ENCODE measurements at regions not wholly inside any gene's neighbourhood (a gene's known extent, or its start where the extent isn't known, plus 50 kb on each side); places are given as distances from the start of the nearest gene placed in this dataset.

DNA sequence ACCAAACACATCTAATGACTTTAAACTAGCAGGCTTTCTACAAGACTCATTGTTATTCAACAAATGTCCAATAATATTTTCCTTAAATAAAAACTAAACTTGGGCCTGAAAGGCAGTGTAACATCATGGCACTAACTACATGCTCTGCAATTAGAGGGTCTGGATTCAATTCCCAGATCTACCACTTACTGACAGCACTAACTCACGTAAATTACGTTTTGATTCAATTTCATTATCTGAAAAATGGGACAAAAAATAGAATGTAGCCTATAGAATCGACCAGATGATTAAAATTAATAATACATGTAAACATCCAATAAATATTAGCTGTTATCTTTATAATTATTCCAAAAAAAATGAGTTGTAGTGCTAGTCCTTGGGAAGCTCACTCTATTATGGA is 98.0 kb upstream of the DDX18 start:
- TF ChIP-seq TAF1 (IDR thresholded peaks at IDR 0.05; ENCODE audit: borderline replicate concordance, insufficient read depth, low read length) (no peak), SIN3A (IDR thresholded peaks at IDR 0.05; ENCODE audit: borderline replicate concordance, insufficient read depth, low read length) (no peak)
- TF ChIP-seq, protein P1, sequence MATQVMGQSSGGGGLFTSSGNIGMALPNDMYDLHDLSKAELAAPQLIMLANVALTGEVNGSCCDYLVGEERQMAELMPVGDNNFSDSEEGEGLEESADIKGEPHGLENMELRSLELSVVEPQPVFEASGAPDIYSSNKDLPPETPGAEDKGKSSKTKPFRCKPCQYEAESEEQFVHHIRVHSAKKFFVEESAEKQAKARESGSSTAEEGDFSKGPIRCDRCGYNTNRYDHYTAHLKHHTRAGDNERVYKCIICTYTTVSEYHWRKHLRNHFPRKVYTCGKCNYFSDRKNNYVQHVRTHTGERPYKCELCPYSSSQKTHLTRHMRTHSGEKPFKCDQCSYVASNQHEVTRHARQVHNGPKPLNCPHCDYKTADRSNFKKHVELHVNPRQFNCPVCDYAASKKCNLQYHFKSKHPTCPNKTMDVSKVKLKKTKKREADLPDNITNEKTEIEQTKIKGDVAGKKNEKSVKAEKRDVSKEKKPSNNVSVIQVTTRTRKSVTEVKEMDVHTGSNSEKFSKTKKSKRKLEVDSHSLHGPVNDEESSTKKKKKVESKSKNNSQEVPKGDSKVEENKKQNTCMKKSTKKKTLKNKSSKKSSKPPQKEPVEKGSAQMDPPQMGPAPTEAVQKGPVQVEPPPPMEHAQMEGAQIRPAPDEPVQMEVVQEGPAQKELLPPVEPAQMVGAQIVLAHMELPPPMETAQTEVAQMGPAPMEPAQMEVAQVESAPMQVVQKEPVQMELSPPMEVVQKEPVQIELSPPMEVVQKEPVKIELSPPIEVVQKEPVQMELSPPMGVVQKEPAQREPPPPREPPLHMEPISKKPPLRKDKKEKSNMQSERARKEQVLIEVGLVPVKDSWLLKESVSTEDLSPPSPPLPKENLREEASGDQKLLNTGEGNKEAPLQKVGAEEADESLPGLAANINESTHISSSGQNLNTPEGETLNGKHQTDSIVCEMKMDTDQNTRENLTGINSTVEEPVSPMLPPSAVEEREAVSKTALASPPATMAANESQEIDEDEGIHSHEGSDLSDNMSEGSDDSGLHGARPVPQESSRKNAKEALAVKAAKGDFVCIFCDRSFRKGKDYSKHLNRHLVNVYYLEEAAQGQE (IDR thresholded peaks at IDR 0.05; ENCODE audit: insufficient read depth in 1 of 2, low read depth in 2 of 2, low read length in 2 of 2) = no peak

DNA sequence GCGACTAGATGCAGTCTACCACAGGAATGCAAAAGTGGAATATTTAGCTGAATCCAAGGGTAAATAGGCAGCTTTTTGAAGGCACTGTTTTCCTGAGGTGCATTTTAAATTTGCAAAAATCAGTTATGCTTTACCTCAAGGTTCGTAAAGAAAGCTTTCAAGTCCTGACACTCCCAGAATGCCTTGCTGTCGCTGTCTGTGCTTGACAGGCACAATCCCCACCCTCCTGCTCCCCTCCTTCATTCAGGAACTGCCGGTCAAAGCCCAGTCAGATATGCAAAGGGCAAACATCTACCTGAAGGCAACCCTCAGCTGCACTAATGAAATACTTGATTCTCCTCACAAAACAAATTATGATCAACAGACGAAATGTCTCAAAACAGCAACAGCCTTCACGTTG is 97.4 kb upstream of the DDX18 start:
- TF ChIP-seq POLR2AphosphoS5 (IDR thresholded peaks at IDR 0.05; ENCODE audit: low read depth, low read length) (no peak), TAF1 (IDR thresholded peaks at IDR 0.05; ENCODE audit: borderline replicate concordance, insufficient read depth, low read length) (no peak), SIN3A (IDR thresholded peaks at IDR 0.05; ENCODE audit: borderline replicate concordance, insufficient read depth, low read length) (no peak), FOXP2 (optimal IDR thresholded peaks at IDR 0.05; ENCODE audit: borderline replicate concordance, extremely low read depth, extremely low read length, insufficient read depth) (no peak)
- TF ChIP-seq, protein P1 (IDR thresholded peaks at IDR 0.05; ENCODE audit: insufficient read depth in 1 of 2, low read depth in 2 of 2, low read length in 2 of 2) = no peak

- TF ChIP-seq TAF1 (IDR thresholded peaks at IDR 0.05; ENCODE audit: borderline replicate concordance, insufficient read depth, low read length) = no peak
- TF ChIP-seq, protein P1 (IDR thresholded peaks at IDR 0.05; ENCODE audit: insufficient read depth in 1 of 2, low read depth in 2 of 2, low read length in 2 of 2) = no peak
- no peak for TF ChIP-seq POLR2AphosphoS5 (IDR thresholded peaks at IDR 0.05; ENCODE audit: low read depth, low read length)
- TF ChIP-seq FOXP2 (optimal IDR thresholded peaks at IDR 0.05; ENCODE audit: borderline replicate concordance, extremely low read depth, extremely low read length, insufficient read depth) = no peak
- TF ChIP-seq SIN3A (IDR thresholded peaks at IDR 0.05; ENCODE audit: borderline replicate concordance, insufficient read depth, low read length) = no peak
These were observed 96.4 kb upstream of the DDX18 start for GRCh38 chr2:117718048-117718447.

DNA sequence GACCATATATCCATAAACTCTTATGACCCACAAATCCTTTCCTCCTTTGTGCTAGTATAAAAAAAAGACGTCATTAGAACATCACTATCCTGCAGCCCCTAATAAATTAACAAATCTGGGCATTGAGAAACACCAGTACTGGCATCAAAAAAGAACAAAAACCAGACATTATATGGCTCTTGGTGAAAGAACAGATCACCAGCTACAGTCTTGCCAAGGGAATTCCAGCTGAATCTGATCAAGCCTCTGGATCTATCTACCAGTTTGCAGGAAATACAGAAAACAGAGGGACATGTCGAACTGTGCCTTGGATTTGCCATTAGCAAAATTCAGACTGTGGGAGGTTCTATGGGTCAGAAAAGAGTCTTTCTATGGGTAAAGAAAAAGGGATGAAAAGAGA is 93.7 kb upstream of the DDX18 start:
- TF ChIP-seq POLR2AphosphoS5 (IDR thresholded peaks at IDR 0.05; ENCODE audit: low read depth, low read length) (no peak), FOXP2 (optimal IDR thresholded peaks at IDR 0.05; ENCODE audit: borderline replicate concordance, extremely low read depth, extremely low read length, insufficient read depth) (no peak), SIN3A (IDR thresholded peaks at IDR 0.05; ENCODE audit: borderline replicate concordance, insufficient read depth, low read length) (no peak), TAF1 (IDR thresholded peaks at IDR 0.05; ENCODE audit: borderline replicate concordance, insufficient read depth, low read length) (no peak)
- TF ChIP-seq, protein P1 (IDR thresholded peaks at IDR 0.05; ENCODE audit: insufficient read depth in 1 of 2, low read depth in 2 of 2, low read length in 2 of 2) = no peak

DNA sequence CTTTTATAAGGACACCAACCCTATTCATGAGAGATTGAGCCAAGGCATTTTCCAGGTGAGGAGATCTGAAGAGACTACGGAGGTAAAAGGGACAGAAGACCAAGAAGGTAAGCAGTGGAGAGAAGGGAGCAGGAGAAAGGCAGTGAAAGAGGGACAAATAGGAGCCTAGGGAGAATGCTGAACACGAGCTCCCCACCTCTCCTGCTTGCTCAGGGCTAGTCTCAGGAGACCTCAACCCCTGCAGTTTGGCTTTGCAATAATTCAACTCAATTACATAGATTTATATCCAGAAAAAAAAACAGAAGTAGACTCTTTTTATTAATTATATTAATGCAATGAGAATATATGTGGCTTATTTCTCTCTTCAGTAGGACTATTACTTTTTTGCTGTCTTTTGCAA is 91.0 kb upstream of the DDX18 start:
- TF ChIP-seq, protein P1 (IDR thresholded peaks at IDR 0.05; ENCODE audit: insufficient read depth in 1 of 2, low read depth in 2 of 2, low read length in 2 of 2) = no peak

All from PFSK-1 (cell line).